GM12878 (cell line): ENCODE measurements at regions not wholly inside any gene's neighbourhood (a gene's known extent, or its start where the extent isn't known, plus 50 kb on each side); places are given as distances from the start of the nearest gene placed in this dataset.

Experiments used
- ATAC-seq: fragments of 200-7000 bp; cut with Tn5 transposase; 3 replicates; pipeline ENCODE4 v1.9.1; 2020; ENCODE audit warnings: mild to moderate bottlenecking, moderate library complexity
- BruUV-seq: library from RNA; stranded (reverse); fragments of 400-500 nt; replicated peaks from 2 replicates; lab custom pipeline; 2021; lab: Mats Ljungman, UMichigan
- CTCF ChIA-PET: fragments of 300-600 bp; sonication (Branson Sonifier 250); formaldehyde crosslinking; extraction: SDS; loops from one replicate; lab custom pipeline; 2021; ENCODE audit warnings: inconsistent platforms; lab: Yijun Ruan, JAX
- POLR2A ChIA-PET: fragments of 350-600 bp; formaldehyde crosslinking; extraction: SDS; loops from one replicate; lab custom pipeline; 2021; ENCODE audit warnings: inconsistent platforms; lab: Charles Lee
- RAD21 ChIA-PET: fragments of 300-600 bp; sonication (Branson Sonifier 250); formaldehyde crosslinking; loops from one replicate; lab custom pipeline; 2023; ENCODE audit warnings: antibody characterized with exemption; ENCODE audit not compliant: unreplicated experiment; lab: Charles Lee
- SMC1A ChIA-PET: fragments of 300-600 bp; sonication (Branson Sonifier 250); formaldehyde crosslinking; loops from one replicate; lab custom pipeline; 2023; ENCODE audit not compliant: unreplicated experiment, uncharacterized antibody; lab: Charles Lee
- DNase-seq: peaks from one replicate; pipeline ENCODE4 v3.0.0-alpha.2; 2011; ENCODE audit warnings: low read depth, low spot score
- FAIRE-seq: peaks from 3 replicates; lab custom pipeline; 2011; peaks lifted over from hg19 to GRCh38; lab: Jason Lieb, UNC
- H2AFZ ChIP-seq: 2 replicates; pipeline ENCODE4 v1.6.0; 2011; ENCODE audit warnings: low read depth, low read length, control low read depth; ENCODE audit not compliant: control insufficient read depth
- H3K27ac ChIP-seq: 2 replicates; pipeline ENCODE4 v1.5.1; 2011; ENCODE audit warnings: control low read depth; ENCODE audit not compliant: control insufficient read depth, insufficient read depth
- H3K27me3 ChIP-seq, 2 experiments: replicated peaks in 1 of 2; 2 replicates each; pipeline versions ENCODE4 v1.6.0 to v1.6.1; 2011; ENCODE audit warnings: low read length in 1 of 2; ENCODE audit not compliant: control insufficient read depth in 2 of 2, insufficient read depth in 2 of 2
- H3K36me3 ChIP-seq, 2 experiments: 2 replicates each; pipeline ENCODE4 v1.5.1; 2011; ENCODE audit warnings: low read length in 1 of 2; ENCODE audit not compliant: control insufficient read depth in 2 of 2, insufficient read depth in 2 of 2
- H3K4me1 ChIP-seq: 2 replicates; pipeline ENCODE4 v1.6.1; 2011; ENCODE audit warnings: mild to moderate bottlenecking, low read length, moderate library complexity, mixed read lengths; ENCODE audit not compliant: control insufficient read depth, insufficient read depth
- H3K4me2 ChIP-seq: 2 replicates; pipeline ENCODE4 v1.6.0; 2011; ENCODE audit warnings: control low read depth; ENCODE audit not compliant: control insufficient read depth, insufficient read depth
- H3K4me3 ChIP-seq: fragments of 200-600 bp; sonication (generic); 2 replicates; pipeline ENCODE4 v1.5.1; 2016
- H3K79me2 ChIP-seq: 2 replicates; pipeline ENCODE4 v1.6.0; 2011; ENCODE audit warnings: low read length; ENCODE audit not compliant: control insufficient read depth, insufficient read depth
- H3K9ac ChIP-seq: 2 replicates; pipeline ENCODE4 v1.8.0; 2011; ENCODE audit warnings: low read length, control low read depth, mixed read lengths; ENCODE audit not compliant: control insufficient read depth, insufficient read depth
- H3K9me3 ChIP-seq: replicated peaks from 3 replicates; pipeline ENCODE4 v1.5.1; 2011; ENCODE audit warnings: mild to moderate bottlenecking, low read length; ENCODE audit not compliant: control insufficient read depth, insufficient read depth
- H4K20me1 ChIP-seq: 2 replicates; pipeline ENCODE4 v1.6.0; 2011; ENCODE audit not compliant: control insufficient read depth, insufficient read depth
- BACH1 ChIP-seq: fragments of 450-650 bp; IDR thresholded peaks from 2 replicates; pipeline ENCODE4 v1.6.1; 2017; ENCODE audit warnings: mild to moderate bottlenecking, borderline replicate concordance
- BCL11A ChIP-seq: IDR thresholded peaks from 2 replicates; pipeline ENCODE4 v1.6.1; 2011; ENCODE audit warnings: low read depth, low read length
- CEBPB ChIP-seq, 2 experiments: fragments of 150-350 bp in 1 of 2; IDR thresholded peaks; 2 replicates each; pipeline ENCODE4 v1.6.1; 2012 to 2014; ENCODE audit warnings: low read depth in 2 of 2, low read length in 2 of 2, borderline replicate concordance in 1 of 2, inconsistent platforms in 1 of 2
- FOS ChIP-seq: IDR thresholded peaks from 3 replicates; pipeline ENCODE4 v1.6.1; 2011; ENCODE audit warnings: borderline replicate concordance; ENCODE audit not compliant: insufficient read length; ENCODE audit errors: extremely low read depth
- MTA3 ChIP-seq: IDR thresholded peaks from 2 replicates; pipeline ENCODE4 v1.6.1; 2012; ENCODE audit warnings: low read length, inconsistent platforms, borderline replicate concordance
- NFIC ChIP-seq: IDR thresholded peaks from 2 replicates; pipeline ENCODE4 v1.6.1; 2012; ENCODE audit warnings: low read depth, mild to moderate bottlenecking, inconsistent platforms, low read length, moderate library complexity
- SIX5 ChIP-seq: IDR thresholded peaks from 2 replicates; pipeline ENCODE4 v1.6.1; 2011; ENCODE audit warnings: mild to moderate bottlenecking, low read depth, low read length, moderate library complexity; ENCODE audit not compliant: severe bottlenecking
- SMAD1 ChIP-seq: fragments of 450-650 bp; IDR thresholded peaks from 2 replicates; pipeline ENCODE4 v1.6.1; 2018; ENCODE audit warnings: mild to moderate bottlenecking, low read depth; ENCODE audit not compliant: partially characterized antibody
- SMARCA5 ChIP-seq: fragments of 450-650 bp; IDR thresholded peaks from 2 replicates; pipeline ENCODE4 v1.6.1; 2017; ENCODE audit warnings: mild to moderate bottlenecking
- SREBF2 ChIP-seq: IDR thresholded peaks from 2 replicates; pipeline ENCODE4 v1.6.1; 2012; ENCODE audit warnings: mild to moderate bottlenecking, low read length
- ZNF24 ChIP-seq: fragments of 450-650 bp; IDR thresholded peaks from 2 replicates; pipeline ENCODE4 v1.6.1; 2017; ENCODE audit warnings: antibody characterized with exemption, mild to moderate bottlenecking
- ZSCAN29 ChIP-seq: fragments of 450-650 bp; IDR thresholded peaks from 2 replicates; pipeline ENCODE4 v1.6.1; 2017; ENCODE audit warnings: mild to moderate bottlenecking, moderate library complexity
- WGBS: methylation state at CpG from one replicate; pipeline ENCODE4 v1.1.6; 2016; ENCODE audit warnings: low lambda C conversion rate; ENCODE audit not compliant: insufficient replicate concordance, insufficient coverage; ENCODE audit errors: missing lambda C conversion rate; 5-methylcytosine and 5-hydroxymethylcytosine counted together
- in situ Hi-C: fragments of 300-500 bp; cut with MboI; formaldehyde crosslinking; loops from 9 replicates; pipeline ENCODE4 v1.14.3; 2018; ENCODE audit warnings: mixed read lengths
- intact Hi-C: fragments of 100-400 bp; cut with micrococcal nuclease; formaldehyde crosslinking; loops from one replicate; pipeline ENCODE4 v1.14.2; 2022; ENCODE audit not compliant: unreplicated experiment
- TF ChIP-seq, protein P1 (sequence below): IDR thresholded peaks from 2 replicates; pipeline ENCODE4 v1.6.1; 2012; ENCODE audit warnings: improper control_type of control experiment, low read depth, low read length; ENCODE audit not compliant: insufficient replicate concordance
- TF ChIP-seq, protein P2 (sequence below): fragments of 450-650 bp; IDR thresholded peaks from 2 replicates; pipeline ENCODE4 v1.6.1; 2017; ENCODE audit warnings: antibody characterized with exemption, mild to moderate bottlenecking, moderate library complexity
- TF ChIP-seq, protein P3 (sequence below): fragments of 450-650 bp; IDR thresholded peaks from 2 replicates; pipeline ENCODE4 v1.6.1; 2018; ENCODE audit warnings: mild to moderate bottlenecking, low read depth, moderate library complexity; ENCODE audit not compliant: partially characterized antibody

DNA sequence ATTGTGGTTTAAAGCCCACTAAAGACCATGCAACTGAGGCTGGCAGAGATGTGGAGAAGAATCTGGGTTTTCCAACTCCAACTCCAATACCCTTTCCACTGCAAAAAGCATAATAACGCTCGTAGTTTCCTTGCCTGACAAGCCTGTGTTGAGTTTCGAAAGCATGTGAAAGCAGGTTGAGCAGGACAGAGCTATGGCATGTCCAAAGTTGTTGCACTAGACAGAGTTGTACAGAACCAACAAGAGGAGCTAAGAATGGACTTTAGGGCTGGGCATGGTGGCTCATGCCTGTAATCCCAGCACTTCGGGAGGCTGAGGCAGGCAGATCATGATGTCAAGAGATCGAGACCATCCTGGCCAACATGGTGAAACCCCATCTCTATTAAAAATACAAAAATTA, 572.0 kb upstream of the TBX3 start:
- FAIRE-seq (no peak), ATAC-seq (no peak), DNase-seq (no peak)
- intact Hi-C loops (no loop called here), in situ Hi-C loops (no loop called here)
- no peaks in the 10 kb centered on the region for H3K27me3 ChIP-seq
- no peaks in the 10 kb centered on the region for H3K79me2 ChIP-seq
- ChIA-PET POLR2A (no interaction called here), SMC1A (interaction anchor here (1.0 kb wide), 1 partner anchor 471 kb away, joined by 3 read pairs; no protein-coding TSS in a partner anchor), CTCF (no interaction called here), RAD21 (no interaction called here)
- BruUV-seq = no TSS peak
- no peak overlapping the region for H3K4me3 ChIP-seq
- no peak overlapping the region for H3K9ac ChIP-seq
- no peaks in the 10 kb centered on the region for H3K4me1 ChIP-seq
- no peak overlapping the region for H3K27ac ChIP-seq
- no peaks in the 10 kb centered on the region for H3K9me3 ChIP-seq
- no peak overlapping the region for H2AFZ ChIP-seq
- WGBS = 38% methylated on average over 5 of the region's 5 CpGs
- no peaks in the 10 kb centered on the region for H4K20me1 ChIP-seq
- no peak overlapping the region for H3K4me2 ChIP-seq
- H3K36me3 ChIP-seq = no peaks in the 10 kb centered on the region
- TF ChIP-seq FOS (no peak), BCL11A (no peak), BACH1 (no peak), SREBF2 (no peak), NFIC (no peak), ZNF24 (no peak), CEBPB (IDR thresholded peaks at IDR 0.05; ENCODE audit: borderline replicate concordance in 1 of 2, low read depth in 2 of 2, low read length in 2 of 2) (no peak), SIX5 (no peak), SMARCA5 (no peak), MTA3 (no peak), SMAD1 (no peak), ZSCAN29 (no peak)
- TF ChIP-seq, protein P1, sequence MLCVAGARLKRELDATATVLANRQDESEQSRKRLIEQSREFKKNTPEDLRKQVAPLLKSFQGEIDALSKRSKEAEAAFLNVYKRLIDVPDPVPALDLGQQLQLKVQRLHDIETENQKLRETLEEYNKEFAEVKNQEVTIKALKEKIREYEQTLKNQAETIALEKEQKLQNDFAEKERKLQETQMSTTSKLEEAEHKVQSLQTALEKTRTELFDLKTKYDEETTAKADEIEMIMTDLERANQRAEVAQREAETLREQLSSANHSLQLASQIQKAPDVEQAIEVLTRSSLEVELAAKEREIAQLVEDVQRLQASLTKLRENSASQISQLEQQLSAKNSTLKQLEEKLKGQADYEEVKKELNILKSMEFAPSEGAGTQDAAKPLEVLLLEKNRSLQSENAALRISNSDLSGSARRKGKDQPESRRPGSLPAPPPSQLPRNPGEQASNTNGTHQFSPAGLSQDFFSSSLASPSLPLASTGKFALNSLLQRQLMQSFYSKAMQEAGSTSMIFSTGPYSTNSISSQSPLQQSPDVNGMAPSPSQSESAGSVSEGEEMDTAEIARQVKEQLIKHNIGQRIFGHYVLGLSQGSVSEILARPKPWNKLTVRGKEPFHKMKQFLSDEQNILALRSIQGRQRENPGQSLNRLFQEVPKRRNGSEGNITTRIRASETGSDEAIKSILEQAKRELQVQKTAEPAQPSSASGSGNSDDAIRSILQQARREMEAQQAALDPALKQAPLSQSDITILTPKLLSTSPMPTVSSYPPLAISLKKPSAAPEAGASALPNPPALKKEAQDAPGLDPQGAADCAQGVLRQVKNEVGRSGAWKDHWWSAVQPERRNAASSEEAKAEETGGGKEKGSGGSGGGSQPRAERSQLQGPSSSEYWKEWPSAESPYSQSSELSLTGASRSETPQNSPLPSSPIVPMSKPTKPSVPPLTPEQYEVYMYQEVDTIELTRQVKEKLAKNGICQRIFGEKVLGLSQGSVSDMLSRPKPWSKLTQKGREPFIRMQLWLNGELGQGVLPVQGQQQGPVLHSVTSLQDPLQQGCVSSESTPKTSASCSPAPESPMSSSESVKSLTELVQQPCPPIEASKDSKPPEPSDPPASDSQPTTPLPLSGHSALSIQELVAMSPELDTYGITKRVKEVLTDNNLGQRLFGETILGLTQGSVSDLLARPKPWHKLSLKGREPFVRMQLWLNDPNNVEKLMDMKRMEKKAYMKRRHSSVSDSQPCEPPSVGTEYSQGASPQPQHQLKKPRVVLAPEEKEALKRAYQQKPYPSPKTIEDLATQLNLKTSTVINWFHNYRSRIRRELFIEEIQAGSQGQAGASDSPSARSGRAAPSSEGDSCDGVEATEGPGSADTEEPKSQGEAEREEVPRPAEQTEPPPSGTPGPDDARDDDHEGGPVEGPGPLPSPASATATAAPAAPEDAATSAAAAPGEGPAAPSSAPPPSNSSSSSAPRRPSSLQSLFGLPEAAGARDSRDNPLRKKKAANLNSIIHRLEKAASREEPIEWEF = no peak
- TF ChIP-seq, protein P2, sequence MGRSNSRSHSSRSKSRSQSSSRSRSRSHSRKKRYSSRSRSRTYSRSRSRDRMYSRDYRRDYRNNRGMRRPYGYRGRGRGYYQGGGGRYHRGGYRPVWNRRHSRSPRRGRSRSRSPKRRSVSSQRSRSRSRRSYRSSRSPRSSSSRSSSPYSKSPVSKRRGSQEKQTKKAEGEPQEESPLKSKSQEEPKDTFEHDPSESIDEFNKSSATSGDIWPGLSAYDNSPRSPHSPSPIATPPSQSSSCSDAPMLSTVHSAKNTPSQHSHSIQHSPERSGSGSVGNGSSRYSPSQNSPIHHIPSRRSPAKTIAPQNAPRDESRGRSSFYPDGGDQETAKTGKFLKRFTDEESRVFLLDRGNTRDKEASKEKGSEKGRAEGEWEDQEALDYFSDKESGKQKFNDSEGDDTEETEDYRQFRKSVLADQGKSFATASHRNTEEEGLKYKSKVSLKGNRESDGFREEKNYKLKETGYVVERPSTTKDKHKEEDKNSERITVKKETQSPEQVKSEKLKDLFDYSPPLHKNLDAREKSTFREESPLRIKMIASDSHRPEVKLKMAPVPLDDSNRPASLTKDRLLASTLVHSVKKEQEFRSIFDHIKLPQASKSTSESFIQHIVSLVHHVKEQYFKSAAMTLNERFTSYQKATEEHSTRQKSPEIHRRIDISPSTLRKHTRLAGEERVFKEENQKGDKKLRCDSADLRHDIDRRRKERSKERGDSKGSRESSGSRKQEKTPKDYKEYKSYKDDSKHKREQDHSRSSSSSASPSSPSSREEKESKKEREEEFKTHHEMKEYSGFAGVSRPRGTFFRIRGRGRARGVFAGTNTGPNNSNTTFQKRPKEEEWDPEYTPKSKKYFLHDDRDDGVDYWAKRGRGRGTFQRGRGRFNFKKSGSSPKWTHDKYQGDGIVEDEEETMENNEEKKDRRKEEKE = no peak
- TF ChIP-seq, protein P3, sequence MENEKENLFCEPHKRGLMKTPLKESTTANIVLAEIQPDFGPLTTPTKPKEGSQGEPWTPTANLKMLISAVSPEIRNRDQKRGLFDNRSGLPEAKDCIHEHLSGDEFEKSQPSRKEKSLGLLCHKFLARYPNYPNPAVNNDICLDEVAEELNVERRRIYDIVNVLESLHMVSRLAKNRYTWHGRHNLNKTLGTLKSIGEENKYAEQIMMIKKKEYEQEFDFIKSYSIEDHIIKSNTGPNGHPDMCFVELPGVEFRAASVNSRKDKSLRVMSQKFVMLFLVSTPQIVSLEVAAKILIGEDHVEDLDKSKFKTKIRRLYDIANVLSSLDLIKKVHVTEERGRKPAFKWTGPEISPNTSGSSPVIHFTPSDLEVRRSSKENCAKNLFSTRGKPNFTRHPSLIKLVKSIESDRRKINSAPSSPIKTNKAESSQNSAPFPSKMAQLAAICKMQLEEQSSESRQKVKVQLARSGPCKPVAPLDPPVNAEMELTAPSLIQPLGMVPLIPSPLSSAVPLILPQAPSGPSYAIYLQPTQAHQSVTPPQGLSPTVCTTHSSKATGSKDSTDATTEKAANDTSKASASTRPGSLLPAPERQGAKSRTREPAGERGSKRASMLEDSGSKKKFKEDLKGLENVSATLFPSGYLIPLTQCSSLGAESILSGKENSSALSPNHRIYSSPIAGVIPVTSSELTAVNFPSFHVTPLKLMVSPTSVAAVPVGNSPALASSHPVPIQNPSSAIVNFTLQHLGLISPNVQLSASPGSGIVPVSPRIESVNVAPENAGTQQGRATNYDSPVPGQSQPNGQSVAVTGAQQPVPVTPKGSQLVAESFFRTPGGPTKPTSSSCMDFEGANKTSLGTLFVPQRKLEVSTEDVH = no peak
